CD4-positive, alpha-beta T cell treated with Interleukin-12 subunit alpha and Interleukin-12 subunit beta, for 1 hour (primary cell): ENCODE measurements at regions not wholly inside any gene's neighbourhood (a gene's known extent, or its start where the extent isn't known, plus 50 kb on each side); places are given as distances from the start of the nearest gene placed in this dataset.

Experiments
- DNase-seq: peaks from one replicate; pipeline ENCODE4 v3.0.0-alpha.2; 2020

DNA sequence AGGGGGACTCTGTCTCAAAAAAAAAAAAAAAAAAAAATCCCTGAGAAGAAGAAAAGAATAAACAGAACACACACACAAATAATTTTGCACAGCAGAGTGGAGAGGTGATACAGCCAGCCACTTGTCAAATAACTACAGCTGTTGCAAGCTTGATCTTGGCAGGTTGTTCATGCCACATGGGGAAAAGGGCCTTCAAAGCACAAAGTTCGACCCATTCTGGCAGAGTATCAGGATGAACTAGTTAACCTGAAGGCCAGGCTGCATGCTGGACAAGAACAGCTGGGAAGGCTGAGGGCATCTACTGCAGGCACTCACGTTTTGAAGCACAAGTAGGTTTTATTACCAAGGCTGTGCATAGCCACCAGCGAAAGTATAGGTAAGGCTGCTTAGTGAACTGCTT lies 104.1 kb downstream of the KCTD15 start:
- no peak for DNase-seq

DNA sequence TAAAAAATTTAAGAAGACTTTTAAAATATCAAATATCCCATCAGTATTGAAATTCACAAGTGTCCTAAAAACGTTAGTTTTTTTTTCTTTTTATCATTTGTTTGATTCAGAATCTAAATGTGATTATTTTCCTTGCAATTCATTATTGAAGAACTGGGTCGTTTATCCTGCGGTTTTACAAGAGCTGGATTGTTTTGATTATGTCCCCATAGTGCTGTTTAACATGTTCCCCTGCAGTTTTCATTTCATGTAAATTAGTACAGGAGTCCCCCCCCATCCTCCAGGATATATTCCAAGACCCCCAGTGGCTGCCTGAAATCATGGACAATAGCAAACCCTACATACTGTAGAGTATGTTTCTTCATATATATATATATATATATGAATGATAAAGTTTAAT lies 105.7 kb downstream of the KCTD15 start:
- DNase-seq: no peak

DNA sequence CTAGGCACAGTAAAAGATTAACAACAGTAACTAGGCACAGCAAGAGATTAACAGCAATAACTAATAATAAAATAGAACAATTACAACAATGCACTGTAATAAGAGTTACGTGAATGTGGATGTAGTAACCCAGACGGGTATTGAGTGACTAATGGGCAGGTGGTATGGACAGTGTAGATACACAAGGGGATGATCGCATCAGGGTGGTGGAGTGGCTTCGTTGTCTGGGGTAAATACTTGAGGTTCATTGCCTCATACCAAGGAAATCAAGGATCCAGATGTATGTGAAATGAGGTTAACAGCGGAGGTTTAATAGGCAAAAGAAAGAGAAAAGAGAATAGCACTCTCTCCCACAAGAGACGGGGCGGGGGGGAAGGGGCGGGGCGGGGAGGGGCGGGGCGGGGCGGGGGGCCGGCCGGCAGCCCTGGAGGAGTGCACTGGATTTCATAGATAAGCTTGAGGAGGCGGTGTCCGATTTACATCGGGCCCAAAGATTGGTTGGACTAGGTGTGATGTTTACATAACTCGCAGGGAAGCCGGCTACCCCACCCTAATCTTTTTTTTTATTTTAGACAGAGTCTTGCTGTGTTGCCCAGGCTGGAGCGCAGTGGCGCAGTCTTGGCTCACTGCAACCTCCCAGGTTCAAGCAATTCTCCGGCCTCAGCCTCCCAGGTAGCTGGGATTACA lies 106.3 kb downstream of the KCTD15 start:
- no peak for DNase-seq

DNA sequence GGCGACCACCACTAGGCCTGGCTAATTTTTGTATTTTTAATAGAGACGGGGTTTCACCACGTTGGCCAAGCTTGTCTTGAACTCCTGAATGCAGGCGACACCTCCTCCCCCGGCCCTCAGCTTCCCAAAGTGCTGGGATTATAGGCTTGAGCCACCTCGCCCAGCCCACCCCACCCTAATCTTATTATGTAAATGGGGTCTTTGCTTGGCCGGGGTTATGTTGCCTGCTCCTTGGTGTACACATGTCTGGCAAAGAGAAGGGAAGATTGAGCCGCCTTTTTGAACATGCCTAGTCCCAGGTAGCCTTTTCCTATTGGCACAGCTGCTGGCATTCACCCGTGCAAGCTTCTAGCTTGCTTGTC lies 106.8 kb downstream of the KCTD15 start:
- DNase-seq: no peak

DNA sequence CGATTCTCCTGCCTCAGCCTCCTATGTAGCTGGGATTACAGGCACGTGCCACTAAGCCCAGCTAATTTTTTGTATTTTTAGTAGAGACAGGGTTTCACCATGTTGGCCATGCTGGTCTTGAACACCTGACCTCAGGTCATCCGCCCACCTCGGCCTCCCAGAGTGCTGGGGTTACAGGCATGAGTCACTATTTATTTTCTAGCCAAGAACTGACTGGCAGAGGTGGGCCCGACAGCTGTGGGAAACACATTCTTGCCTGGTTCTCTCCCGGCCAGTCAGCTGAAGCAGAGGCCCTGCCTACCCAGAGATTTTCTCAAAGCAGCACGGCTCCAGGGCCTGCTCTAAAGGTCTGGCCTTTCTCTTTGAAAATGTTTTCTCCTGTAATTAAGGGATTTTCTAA lies 108.0 kb downstream of the KCTD15 start:
- no peak for DNase-seq

DNA sequence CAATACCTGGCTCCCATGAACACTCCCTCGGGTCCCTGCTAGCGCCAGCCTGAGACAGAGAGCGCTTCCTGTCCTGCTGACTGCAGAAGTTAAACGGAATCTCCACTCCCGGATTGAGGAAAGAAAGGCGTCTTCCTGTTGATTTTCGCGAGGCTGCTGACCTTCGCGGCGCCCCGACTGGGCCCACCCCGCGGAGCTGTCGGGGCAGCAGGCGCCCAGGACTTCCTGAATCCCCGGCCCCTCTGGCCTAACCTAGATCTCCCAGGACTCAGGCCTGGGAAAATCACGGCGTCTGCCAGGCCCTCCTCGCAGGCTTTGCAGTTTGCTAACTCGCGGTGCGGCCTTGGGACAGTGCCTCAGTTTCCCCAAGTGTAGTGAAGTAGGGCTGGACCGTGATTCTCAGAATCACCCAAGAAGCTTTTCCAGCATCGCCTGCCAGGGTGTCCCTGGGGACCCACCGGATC lies 108.8 kb downstream of the KCTD15 start:
- DNase-seq: no peak

DNA sequence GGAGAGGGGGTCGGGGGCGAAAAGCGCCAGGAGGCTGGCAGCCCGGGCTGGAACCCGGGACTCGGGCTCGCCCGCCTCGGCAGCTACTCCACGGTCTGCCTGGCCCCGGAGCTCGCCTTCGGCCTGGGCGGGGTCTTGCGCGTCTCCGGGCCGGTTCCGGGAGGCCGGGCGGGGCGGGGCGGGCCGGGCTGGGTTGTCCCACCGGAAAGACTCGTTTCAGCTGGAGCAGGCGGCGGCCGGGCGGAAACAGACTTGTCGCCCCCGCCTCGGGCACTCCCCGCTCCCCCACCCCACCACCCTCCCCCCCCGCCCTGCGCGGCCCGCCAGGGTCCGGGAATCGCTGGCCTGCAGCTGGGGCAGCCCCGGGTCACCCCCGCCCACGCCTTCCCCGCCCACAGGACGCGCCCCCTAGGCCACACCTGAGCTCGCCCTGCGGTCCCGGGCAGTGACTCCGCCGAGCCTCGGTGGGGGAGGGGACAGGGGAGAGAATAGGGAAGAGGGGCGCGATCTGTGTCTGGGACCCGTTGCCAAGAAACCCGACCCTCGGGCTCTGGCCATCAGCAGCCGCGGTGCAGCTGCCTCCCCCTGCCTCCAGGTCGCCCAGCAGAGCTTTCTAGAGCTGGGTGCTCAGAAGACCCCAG lies 109.4 kb downstream of the KCTD15 start:
- no peak for DNase-seq

DNA sequence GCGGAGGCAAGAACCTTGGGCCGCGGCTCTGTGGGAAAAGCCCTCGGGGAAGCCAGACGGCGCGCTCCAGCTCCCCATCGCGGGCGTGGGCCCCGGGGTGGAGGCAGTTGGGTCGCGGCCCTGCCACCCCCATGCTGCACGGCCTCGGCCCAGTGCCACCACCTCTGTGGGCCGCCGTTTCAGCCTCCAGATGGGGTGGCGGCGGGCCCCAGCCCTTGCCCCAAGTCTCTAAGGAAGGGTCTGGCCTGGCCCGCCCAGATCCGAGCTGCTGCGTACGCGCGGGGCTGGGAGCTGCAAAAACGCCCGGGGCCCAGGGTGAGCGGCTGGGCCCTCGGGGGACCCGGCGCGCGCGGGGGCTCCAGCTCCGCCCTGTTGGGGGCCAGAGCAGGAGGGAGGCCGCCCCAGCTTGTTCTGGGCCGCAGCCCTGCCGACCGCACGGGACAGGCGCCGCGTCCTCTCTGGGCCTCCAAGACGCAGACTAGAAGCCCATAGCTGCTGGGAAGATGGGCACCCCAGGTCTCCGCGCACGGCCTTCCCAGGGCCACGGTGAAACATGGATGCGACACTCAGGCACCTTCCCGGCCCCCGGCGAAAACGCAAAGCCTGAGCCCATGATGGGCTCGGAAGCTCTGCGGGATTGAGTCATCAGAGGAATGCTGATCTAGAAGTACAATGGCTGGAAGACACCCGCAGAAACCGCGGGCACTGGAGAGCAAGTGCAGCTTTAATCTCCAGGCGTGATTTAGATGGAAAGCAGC lies 110.1 kb downstream of the KCTD15 start:
- no peak for DNase-seq

DNA sequence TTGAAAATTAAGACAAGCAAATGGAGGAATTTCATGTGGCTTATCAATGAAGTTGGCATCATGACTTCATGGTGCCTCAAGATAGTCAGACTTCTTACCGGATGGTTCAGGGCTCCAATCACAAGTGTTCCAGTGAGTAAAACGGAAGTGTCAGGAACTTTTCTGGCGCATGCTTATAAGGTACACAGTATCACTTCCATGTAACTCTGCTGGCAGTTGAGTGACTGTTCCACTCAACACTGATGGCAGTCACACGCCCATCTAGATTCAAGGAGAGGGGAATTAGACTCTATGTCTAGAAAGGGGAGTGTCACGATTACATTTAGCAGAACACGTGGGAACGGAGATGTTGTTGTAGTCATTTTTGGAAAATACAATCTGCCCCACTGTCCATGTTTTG lies 114.3 kb downstream of the KCTD15 start:
- no peak for DNase-seq

DNA sequence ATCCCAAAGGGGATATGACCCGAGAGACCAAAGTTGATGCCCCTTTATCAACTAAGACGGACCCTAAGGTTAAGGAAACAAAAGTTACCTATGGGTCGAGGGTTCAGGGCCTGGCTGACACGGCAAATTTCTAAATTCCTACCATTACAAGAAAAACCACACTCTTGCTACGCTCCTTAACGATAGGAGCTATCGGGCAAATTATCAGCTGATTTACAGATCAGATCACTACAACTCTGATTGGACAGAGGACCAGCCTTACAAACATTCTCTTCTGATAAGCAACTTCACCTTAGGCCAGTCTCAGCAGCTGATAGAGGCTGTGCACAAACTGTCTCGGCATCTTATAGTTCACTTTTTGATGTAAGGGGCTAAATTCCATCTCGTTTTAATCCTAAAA lies 117.9 kb downstream of the KCTD15 start:
- no peak for DNase-seq

DNA sequence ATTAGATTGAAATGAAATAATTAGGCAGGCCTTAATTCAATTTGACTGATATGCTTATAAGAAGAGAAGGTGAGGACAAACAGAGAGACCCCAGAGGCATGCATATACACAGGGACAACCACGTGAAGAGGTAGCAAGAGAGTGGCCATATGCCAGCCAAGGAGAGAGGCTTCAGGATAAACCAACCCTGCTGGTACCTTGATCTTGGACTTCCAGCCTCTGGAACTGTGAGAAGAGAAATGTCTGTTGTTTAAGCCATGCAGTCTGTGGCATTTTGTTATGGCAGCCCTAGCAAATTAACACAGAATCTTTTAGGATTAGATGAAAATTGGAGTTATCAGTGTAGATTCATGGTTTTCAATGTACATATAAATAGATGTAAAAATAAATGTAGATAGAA lies 120.1 kb downstream of the KCTD15 start:
- DNase-seq: no peak

DNA sequence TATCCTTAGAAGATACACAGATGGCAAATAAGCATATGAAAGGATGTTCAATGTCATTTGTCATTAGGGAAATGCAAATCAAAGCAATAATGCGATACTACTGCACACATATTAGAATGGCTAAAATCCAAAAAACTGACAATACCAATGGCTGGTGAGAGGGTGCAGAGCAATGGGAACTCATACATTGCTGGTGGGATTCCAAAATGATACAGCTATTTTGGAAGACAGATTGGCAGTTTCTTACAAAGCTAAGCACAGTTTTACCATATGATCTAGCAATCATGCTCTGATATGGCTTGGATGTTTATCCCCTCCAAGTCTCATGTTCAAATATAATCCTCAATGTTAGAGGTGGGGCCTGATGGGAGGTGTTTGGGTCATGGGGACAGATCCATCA lies 122.6 kb downstream of the KCTD15 start:
- DNase-seq: no peak

DNA sequence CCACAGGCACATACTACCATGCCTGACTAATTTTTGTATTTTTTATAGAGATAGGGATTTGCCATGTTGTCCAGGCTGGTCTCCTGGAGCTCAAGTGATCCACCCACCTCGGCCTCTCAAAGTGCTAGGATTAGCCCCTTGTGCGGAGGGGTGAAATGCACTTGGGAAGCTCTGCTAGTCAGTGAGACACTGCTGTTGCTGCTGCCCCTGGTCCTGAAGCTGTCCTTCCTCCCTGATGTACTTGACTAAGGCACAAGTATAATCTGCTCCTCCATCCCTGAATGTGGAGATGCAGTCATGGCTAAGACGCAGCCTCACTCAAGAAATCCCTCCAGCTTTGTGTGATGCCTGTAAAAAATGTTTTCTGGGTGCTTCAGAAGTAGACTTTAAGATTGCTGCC lies 124.5 kb downstream of the KCTD15 start:
- no peak for DNase-seq

DNA sequence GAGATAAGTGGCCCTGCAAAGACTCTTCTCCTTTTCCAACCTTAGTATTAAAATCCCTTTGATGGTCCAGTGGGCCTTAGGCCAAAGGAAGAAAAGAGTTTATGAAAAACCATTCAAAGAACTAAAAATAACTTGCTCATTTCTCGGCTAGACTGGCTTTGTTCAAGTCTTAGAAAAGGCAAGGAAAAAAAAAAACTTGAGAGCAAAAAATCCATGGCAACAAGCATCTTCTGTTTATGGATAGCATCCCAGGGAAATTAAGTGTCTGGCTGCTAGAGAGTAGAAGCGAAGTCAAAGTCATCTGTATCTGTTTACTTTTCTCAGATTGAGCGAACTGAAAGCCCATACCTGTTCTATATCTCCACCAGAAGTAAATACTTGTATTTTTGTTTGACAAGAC lies 129.6 kb downstream of the KCTD15 start:
- DNase-seq: no peak

DNA sequence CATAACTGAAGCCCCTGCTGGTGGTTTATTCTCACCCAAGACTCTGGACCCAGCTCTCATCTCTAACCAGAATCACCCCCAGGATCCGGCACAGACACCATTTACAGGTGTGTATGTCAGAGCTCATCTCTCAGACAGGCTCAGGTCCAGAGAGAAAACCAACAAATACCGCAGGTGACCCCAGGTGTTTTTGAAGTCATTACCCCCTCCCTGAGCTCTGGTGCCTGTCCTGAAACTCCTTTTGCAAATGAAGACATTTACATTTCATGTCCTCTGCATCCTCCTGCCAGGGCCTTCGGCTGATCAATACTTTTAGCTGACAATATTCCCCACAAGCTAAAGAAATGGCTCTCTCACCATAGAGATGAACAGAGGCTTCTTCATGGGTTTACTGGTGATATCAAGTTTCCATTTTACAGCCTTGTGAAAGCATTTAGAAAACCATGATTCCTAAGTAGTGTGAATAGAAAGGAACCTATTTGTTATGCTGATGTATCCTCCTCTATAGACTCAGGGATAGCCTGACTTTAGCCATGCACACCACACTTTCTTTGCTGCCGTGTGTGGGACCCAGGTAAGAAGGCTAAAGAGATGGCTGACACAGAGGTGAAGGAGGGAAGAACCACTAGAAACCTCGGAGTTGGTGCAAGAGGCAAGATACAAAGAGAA lies 131.3 kb downstream of the KCTD15 start:
- DNase-seq: no peak

DNA sequence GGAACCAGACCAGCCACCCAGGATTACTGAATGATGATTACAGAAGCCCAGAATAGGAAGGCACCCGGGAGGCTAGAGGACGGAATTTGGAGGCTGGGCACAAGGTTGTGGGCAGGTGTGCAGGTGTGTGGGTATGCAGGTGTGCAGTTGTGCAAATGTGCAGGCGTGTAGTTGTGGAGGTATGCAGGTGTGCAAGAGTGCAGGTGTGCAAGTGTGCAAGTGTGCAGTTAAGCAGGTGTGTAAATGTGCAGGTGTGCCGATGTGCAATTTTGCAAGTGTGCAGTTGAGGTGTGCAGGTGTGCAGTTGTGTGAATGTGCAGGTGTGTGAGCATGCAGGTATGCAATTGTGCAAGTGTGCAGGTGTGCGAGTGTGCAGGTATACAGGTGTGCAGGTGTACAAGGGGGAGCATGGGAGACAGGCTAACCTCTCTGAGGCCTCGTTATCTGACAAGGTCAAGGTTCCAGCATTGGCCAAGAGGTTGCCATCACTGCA lies 131.8 kb downstream of the KCTD15 start:
- no peak for DNase-seq

DNA sequence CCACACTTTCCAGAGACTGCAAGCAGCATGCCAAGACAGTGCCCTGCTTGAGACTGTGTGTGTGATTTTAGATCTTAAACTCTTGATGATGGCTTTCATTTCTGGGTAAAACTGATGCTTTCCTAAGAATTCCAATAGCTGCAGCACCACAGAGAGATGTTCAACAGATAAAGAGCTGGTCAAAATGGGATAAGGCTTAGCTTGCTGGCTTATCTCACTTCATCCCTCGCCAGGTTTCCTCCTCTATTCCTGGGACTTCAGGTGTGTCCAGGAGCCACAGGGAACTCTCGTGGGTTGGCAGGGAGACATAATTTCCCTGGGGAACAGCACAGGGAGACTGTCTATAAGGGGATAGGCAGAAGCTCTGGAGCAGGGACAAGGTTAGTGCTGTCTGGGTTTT lies 137.3 kb downstream of the KCTD15 start:
- DNase-seq: no peak

DNA sequence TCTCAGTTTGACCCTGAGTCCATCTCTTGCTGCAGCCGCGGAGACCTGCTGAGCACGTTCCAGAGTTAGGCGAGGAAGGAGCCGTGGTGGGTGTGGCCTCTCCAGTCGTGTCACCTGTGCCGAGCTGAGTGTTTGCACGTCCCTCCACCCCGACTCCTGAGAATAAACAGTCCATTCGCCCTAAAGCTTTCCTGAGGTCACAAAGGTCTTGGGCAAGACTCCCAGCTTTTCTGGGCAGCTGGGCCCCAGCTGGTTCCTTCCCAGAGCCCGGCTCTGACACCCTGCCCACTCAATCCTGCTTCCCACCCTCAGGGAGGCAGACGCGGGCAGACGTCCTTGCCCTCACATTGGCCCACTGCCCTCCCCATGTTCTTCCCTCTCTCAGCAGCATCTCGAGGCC lies 142.2 kb downstream of the KCTD15 start:
- no peak for DNase-seq

DNA sequence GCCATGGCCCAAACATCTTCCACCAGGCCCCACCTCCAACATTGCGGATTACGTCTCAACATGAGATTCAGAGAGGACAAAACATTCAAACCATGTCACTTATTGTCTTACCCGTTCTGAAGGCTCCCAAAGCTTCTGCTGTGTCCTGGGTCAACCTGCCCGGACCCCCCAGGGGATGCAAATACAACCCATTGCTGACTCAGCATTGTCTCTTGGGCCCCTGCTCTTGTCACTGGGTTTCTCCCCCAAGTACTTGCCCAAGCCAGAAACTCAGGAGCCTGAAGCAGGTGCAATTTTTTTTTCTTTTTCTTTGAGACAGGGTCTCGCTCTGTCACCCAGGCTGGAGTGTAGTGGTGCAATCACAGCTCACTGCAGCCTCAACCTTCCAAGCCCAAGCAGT lies 144.5 kb downstream of the KCTD15 start:
- DNase-seq: no peak

DNA sequence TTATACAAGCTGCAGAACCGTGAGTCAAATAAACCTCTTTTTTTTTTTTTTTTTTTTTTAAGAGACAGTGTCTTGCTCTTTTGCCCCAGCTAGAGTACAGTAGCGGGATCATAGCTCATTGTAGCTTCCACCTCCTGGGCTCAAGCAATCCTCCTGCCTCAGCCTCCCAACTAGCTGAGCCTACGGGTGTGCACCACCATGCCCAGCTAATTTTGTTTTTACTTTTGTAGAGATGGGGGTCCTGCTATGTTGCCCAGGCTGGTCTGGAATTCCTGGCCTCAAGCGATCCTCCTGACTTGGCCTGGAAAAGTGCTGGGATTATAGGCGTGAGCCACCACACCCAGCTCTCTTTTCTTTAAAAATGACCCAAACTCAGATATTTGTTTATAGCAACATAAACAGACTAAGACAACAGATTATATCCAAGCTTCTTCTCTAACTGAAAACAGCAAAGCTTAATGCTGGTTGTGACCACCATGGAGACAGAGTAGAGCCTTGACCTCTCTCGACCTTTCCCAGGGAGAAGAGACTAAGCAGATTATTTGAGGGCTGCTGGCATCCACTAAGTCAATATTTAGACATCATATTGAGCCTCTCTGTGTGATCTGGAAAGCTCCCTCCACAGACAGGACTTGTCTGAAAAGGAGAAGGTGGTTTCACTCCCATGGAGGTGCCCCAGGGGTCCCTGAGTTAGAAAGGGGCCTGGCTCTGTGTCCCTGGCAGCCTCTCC lies 150.0 kb downstream of the KCTD15 start:
- DNase-seq: no peak

DNA sequence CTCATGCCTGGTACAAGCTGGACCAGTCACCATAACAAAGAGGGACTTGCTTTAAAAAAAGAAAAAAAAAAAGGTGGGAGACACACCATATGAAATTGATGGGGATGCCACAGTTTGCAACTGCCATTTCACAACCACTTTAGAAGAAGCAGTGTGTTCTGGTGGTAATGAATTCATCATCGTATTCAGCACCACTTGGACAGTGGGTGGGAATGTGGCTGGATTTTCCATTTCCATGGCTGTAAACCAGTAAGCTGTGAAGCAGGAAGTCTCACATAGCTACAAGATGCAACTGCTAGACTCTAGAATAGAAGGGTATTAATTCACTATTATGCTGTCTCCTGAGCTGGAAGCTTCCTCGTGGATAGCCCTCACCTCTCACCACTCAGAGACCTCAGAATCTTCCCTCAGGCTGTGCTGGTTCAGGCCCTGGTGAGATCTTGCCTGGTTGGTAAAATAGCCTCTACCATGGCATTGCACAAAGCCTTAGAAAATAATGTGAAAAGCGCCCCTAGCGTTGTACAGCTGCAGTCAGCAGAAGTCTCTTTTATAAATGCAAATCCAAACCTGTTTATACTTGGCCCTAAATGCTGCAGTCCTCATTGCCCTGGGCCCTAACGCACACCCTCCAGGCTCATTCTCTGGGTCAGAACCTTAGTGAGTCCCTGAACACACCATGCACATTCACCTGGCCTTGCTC lies 150.7 kb downstream of the KCTD15 start:
- DNase-seq: no peak

DNA sequence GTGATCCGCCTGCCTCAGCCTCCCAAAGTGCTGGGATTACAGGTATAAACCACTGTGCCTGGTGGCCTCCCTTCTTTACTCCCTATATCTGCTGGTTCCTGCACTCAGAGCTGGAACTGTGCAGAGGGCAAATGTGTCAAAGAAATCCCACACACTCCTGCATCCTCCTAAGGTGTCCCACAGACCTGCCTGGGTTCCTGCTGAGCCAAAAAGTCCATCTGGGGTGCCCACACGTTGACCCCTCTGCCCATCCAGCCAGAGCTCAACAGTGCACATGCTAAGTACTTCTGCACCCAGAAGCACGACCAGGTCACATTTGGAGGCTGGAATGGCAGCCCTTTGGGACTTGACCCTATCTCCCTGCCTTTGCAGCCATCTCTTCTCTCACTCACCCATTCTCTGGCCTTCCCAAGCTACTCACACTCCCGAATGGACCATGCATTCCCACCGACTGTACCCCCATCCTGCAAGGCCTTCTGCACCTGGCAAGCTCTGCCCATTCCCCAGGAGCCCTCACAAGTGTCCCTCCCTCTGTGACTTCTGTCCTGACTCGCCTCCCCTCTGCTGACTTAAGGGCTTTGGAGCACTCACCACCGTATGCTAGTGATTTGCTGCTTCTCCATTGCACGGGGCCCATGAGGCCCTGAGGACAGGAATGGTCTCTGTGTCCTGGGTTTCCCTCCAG lies 152.1 kb downstream of the KCTD15 start:
- DNase-seq: no peak
